Stimulated activated naive B cell treated with anti-CD40 and anti-IgM and Interleukin-4, amounts not matched to agents 10 μg/mL and 1 μg/mL and 100 μg/mL, for 72 hours (primary cell): ENCODE measurements at regions not wholly inside any gene's neighbourhood (a gene's known extent, or its start where the extent isn't known, plus 50 kb on each side); places are given as distances from the start of the nearest gene placed in this dataset.
A peak's percentile ranks its signal among the peaks of the same experiment; 100 is the strongest.

Experiments
- ATAC-seq, 2 donors: fragments of 150-1000 bp; cut with Tn5 transposase; replicated peaks; 2 replicates each; pipeline ENCODE4 v1.10.0; 2021; ENCODE audit warnings: moderate library complexity in 1 of 2
- DNase-seq: peaks from one replicate; pipeline ENCODE4 v3.0.0; 2021
- H3K27ac Mint-ChIP-seq: one replicate; pipeline ENCODE4 v1.8.0; 2022; ENCODE audit warnings: mild to moderate bottlenecking, mixed read lengths
- H3K27me3 Mint-ChIP-seq, 2 donors: one replicate each; pipeline ENCODE4 v1.8.0; 2022; ENCODE audit warnings: mixed read lengths in 2 of 2
- H3K36me3 Mint-ChIP-seq, 2 donors: one replicate each; pipeline ENCODE4 v1.8.0; 2022; ENCODE audit warnings: mixed read lengths in 2 of 2, mild to moderate bottlenecking in 1 of 2
- H3K4me1 Mint-ChIP-seq, 2 donors: one replicate each; pipeline ENCODE4 v1.8.0; 2022; ENCODE audit warnings: mixed read lengths in 2 of 2, mild to moderate bottlenecking in 1 of 2
- H3K4me3 Mint-ChIP-seq, 2 donors: one replicate each; pipeline ENCODE4 v1.8.0; 2022; ENCODE audit warnings: mild to moderate bottlenecking in 2 of 2, mixed read lengths in 2 of 2, moderate library complexity in 1 of 2
- H3K9me3 Mint-ChIP-seq, 2 donors: one replicate each; pipeline ENCODE4 v1.8.0; 2022; ENCODE audit warnings: mixed read lengths in 2 of 2, mild to moderate bottlenecking in 1 of 2

GRCh38 chr4:11189756-11190155 is 238.9 kb downstream of the HS3ST1 start:
- no peak for ATAC-seq
- no peak overlapping the region for H3K27ac Mint-ChIP-seq
- H3K27me3 Mint-ChIP-seq, result no peaks in the 10 kb centered on the region
- H3K4me1 Mint-ChIP-seq, result peaks cover 10 to 16% of the 10 kb centered on the region in 2 donors
- no peaks in the 10 kb centered on the region for H3K9me3 Mint-ChIP-seq
- H3K4me3 Mint-ChIP-seq, result peak overlapping the region in 1 of 2 donors; percentile 56
- H3K36me3 Mint-ChIP-seq, result no peaks in the 10 kb centered on the region
- no peak for DNase-seq

GRCh38 chr4:11183356-11183740 is 245.3 kb downstream of the HS3ST1 start:
- Mint-ChIP-seq H3K27me3 (no peaks in the 10 kb centered on the region), H3K9me3 (no peaks in the 10 kb centered on the region), H3K27ac (no peak overlapping the region), H3K36me3 (no peaks in the 10 kb centered on the region), H3K4me1 (no peaks in the 10 kb centered on the region), H3K4me3 (no peak overlapping the region)
- ATAC-seq (no peak), DNase-seq (no peak)

- H3K36me3 Mint-ChIP-seq, result no peaks in the 10 kb centered on the region
- DNase-seq (no peak), ATAC-seq (no peak)
- no peak overlapping the region for H3K4me3 Mint-ChIP-seq
- H3K27ac Mint-ChIP-seq, result no peak overlapping the region
- H3K27me3 Mint-ChIP-seq, result no peaks in the 10 kb centered on the region
- H3K4me1 Mint-ChIP-seq, result no peaks in the 10 kb centered on the region
- no peaks in the 10 kb centered on the region for H3K9me3 Mint-ChIP-seq
Measured at GRCh38 chr4:11182586-11183355, 245.9 kb downstream of the HS3ST1 start.

- no peaks in the 10 kb centered on the region for H3K4me1 Mint-ChIP-seq
- ATAC-seq (no peak), DNase-seq (no peak)
- no peaks in the 10 kb centered on the region for H3K27me3 Mint-ChIP-seq
- no peaks in the 10 kb centered on the region for H3K9me3 Mint-ChIP-seq
- no peak overlapping the region for H3K4me3 Mint-ChIP-seq
- H3K27ac Mint-ChIP-seq, result no peak overlapping the region
- no peaks in the 10 kb centered on the region for H3K36me3 Mint-ChIP-seq
Measured at GRCh38 chr4:11182031-11182430, 246.7 kb downstream of the HS3ST1 start.

GRCh38 chr4:11179796-11180195 is 248.9 kb downstream of the HS3ST1 start:
- H3K27ac Mint-ChIP-seq, result no peak overlapping the region
- no peaks in the 10 kb centered on the region for H3K9me3 Mint-ChIP-seq
- no peak for DNase-seq
- ATAC-seq, result no peak
- H3K27me3 Mint-ChIP-seq, result no peaks in the 10 kb centered on the region
- no peaks in the 10 kb centered on the region for H3K36me3 Mint-ChIP-seq
- H3K4me1 Mint-ChIP-seq, result no peaks in the 10 kb centered on the region
- no peak overlapping the region for H3K4me3 Mint-ChIP-seq

- no peak overlapping the region for H3K4me3 Mint-ChIP-seq
- ATAC-seq (no peak), DNase-seq (no peak)
- H3K9me3 Mint-ChIP-seq, result no peaks in the 10 kb centered on the region
- no peak overlapping the region for H3K27ac Mint-ChIP-seq
- no peaks in the 10 kb centered on the region for H3K36me3 Mint-ChIP-seq
- H3K27me3 Mint-ChIP-seq, result no peaks in the 10 kb centered on the region
- H3K4me1 Mint-ChIP-seq, result no peaks in the 10 kb centered on the region
Measured at GRCh38 chr4:11178433-11178832, 250.3 kb downstream of the HS3ST1 start.

- Mint-ChIP-seq H3K4me3 (no peak overlapping the region), H3K4me1 (no peaks in the 10 kb centered on the region), H3K9me3 (peaks cover 0 to 2% of the 10 kb centered on the region in 2 donors), H3K27me3 (no peaks in the 10 kb centered on the region), H3K36me3 (peaks cover 0 to 2% of the 10 kb centered on the region in 2 donors), H3K27ac (no peak overlapping the region)
- no peak for DNase-seq
- ATAC-seq, result no peak
Measured at GRCh38 chr4:11175374-11175773, 253.3 kb downstream of the HS3ST1 start.

GRCh38 chr4:11166606-11167005 is 262.1 kb downstream of the HS3ST1 start:
- DNase-seq, result no peak
- no peak for ATAC-seq
- Mint-ChIP-seq H3K4me1 (no peaks in the 10 kb centered on the region), H3K9me3 (peaks cover 3 to 4% of the 10 kb centered on the region in 2 donors), H3K36me3 (peaks cover 0 to 1% of the 10 kb centered on the region in 2 donors), H3K4me3 (no peak overlapping the region), H3K27ac (no peak overlapping the region), H3K27me3 (no peaks in the 10 kb centered on the region)

- Mint-ChIP-seq H3K4me1 (no peaks in the 10 kb centered on the region), H3K4me3 (no peak overlapping the region), H3K27me3 (no peaks in the 10 kb centered on the region), H3K9me3 (peaks cover 3 to 4% of the 10 kb centered on the region in 2 donors), H3K36me3 (no peaks in the 10 kb centered on the region), H3K27ac (no peak overlapping the region)
- DNase-seq (no peak), ATAC-seq (no peak)
Measured at GRCh38 chr4:11166034-11166433, 262.7 kb downstream of the HS3ST1 start.

- H3K4me3 Mint-ChIP-seq, result no peak overlapping the region
- no peaks in the 10 kb centered on the region for H3K4me1 Mint-ChIP-seq
- DNase-seq, result no peak
- H3K27ac Mint-ChIP-seq, result no peak overlapping the region
- no peaks in the 10 kb centered on the region for H3K27me3 Mint-ChIP-seq
- no peaks in the 10 kb centered on the region for H3K36me3 Mint-ChIP-seq
- H3K9me3 Mint-ChIP-seq, result peaks cover 4 to 5% of the 10 kb centered on the region in 2 donors
- ATAC-seq, result no peak
Measured at GRCh38 chr4:11165052-11165451, 263.6 kb downstream of the HS3ST1 start.

- Mint-ChIP-seq H3K9me3 (peaks cover 4 to 5% of the 10 kb centered on the region in 2 donors), H3K36me3 (no peaks in the 10 kb centered on the region), H3K27ac (no peak overlapping the region), H3K27me3 (no peaks in the 10 kb centered on the region), H3K4me3 (no peak overlapping the region), H3K4me1 (peaks cover 0 to 2% of the 10 kb centered on the region in 2 donors)
- DNase-seq (no peak), ATAC-seq (no peak)
Measured at GRCh38 chr4:11160288-11160687, 268.4 kb downstream of the HS3ST1 start.

- ATAC-seq (no peak), DNase-seq (no peak)
- Mint-ChIP-seq H3K36me3 (no peaks in the 10 kb centered on the region), H3K27ac (no peak overlapping the region), H3K4me1 (peaks cover 0 to 3% of the 10 kb centered on the region in 2 donors), H3K9me3 (peaks cover 4 to 5% of the 10 kb centered on the region in 2 donors), H3K4me3 (no peak overlapping the region), H3K27me3 (no peaks in the 10 kb centered on the region)
Measured at GRCh38 chr4:11158971-11159370, 269.7 kb downstream of the HS3ST1 start.

GRCh38 chr4:11155208-11155867 is 273.4 kb downstream of the HS3ST1 start:
- Mint-ChIP-seq H3K36me3 (no peaks in the 10 kb centered on the region), H3K9me3 (peaks cover 0 to under 1% of the 10 kb centered on the region in 2 donors), H3K4me3 (no peak overlapping the region), H3K27ac (no peak overlapping the region), H3K27me3 (no peaks in the 10 kb centered on the region), H3K4me1 (peaks cover 3 to 7% of the 10 kb centered on the region in 2 donors)
- ATAC-seq (no peak), DNase-seq (no peak)

GRCh38 chr4:11153171-11153750 is 275.4 kb downstream of the HS3ST1 start:
- H3K27me3 Mint-ChIP-seq, result no peaks in the 10 kb centered on the region
- no peak for DNase-seq
- no peak overlapping the region for H3K27ac Mint-ChIP-seq

GRCh38 chr4:11152684-11153083 is 276.0 kb downstream of the HS3ST1 start:
- Mint-ChIP-seq H3K27me3 (no peaks in the 10 kb centered on the region), H3K9me3 (no peaks in the 10 kb centered on the region), H3K4me1 (peaks cover 16% of the 10 kb centered on the region in 2 donors), H3K27ac (no peak overlapping the region), H3K36me3 (no peaks in the 10 kb centered on the region), H3K4me3 (no peak overlapping the region)
- ATAC-seq, result no peak
- no peak for DNase-seq

More at GRCh38 chr4:11153171-11153750, 275.4 kb downstream of the HS3ST1 start:
- H3K9me3 Mint-ChIP-seq, result no peaks in the 10 kb centered on the region
- H3K4me1 Mint-ChIP-seq, result peaks cover 16% of the 10 kb centered on the region in 2 donors
- no peak overlapping the region for H3K4me3 Mint-ChIP-seq
- no peaks in the 10 kb centered on the region for H3K36me3 Mint-ChIP-seq
- no peak for ATAC-seq
